ENCODE measurements at regions not wholly inside any gene's neighbourhood (a gene's known extent, or its start where the extent isn't known, plus 50 kb on each side); places are given as distances from the start of the nearest gene placed in this dataset.

DNA sequence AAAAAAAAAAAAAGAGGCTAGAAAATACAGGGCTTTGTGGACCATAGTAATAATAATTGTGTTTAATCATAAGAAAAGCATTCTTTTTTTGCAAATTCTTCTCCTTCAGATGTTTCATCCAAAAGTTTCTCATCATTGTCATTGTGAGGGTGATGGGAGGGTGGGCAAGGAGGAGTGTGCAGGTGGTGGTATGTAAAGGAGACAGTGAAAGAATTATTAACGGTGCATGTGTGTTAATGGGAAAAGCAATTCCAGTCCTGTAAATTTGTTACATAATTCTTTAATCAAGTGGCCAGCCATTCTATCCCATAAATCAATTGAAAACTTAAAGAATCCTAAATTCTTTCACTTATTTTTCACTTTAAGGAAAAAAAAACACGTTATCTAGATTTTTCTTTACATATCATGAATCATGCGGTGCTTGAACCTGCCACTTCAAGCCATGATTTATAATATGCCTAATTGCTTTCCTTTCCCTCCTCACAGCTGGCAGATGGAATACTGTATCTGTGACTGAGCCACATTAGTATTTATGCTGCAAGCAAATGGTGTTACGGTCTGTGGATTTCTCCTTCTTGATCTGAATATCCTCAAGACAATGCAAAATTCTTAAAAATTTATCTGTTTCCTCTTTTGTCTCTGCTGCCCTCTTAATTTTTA lies 318.5 kb downstream of the JRKL start:
- H3K27ac ChIP-seq: no peak overlapping the region
- no peaks in the 10 kb centered on the region for H3K79me2 ChIP-seq (ENCODE audit: low read depth)
- no peaks in the 10 kb centered on the region for H3K36me3 ChIP-seq (ENCODE audit: low read depth)
- no peaks in the 10 kb centered on the region for H3F3A ChIP-seq (ENCODE audit: insufficient read depth, low read depth)
- no peak for DNase-seq
- intact Hi-C loops (cut with micrococcal nuclease; ENCODE audit: unreplicated experiment): no loop called here
- no TSS peak for BruUV-seq (replicated peaks)
- no peak overlapping the region for H3K4me3 ChIP-seq
- TF ChIP-seq, protein P1, sequence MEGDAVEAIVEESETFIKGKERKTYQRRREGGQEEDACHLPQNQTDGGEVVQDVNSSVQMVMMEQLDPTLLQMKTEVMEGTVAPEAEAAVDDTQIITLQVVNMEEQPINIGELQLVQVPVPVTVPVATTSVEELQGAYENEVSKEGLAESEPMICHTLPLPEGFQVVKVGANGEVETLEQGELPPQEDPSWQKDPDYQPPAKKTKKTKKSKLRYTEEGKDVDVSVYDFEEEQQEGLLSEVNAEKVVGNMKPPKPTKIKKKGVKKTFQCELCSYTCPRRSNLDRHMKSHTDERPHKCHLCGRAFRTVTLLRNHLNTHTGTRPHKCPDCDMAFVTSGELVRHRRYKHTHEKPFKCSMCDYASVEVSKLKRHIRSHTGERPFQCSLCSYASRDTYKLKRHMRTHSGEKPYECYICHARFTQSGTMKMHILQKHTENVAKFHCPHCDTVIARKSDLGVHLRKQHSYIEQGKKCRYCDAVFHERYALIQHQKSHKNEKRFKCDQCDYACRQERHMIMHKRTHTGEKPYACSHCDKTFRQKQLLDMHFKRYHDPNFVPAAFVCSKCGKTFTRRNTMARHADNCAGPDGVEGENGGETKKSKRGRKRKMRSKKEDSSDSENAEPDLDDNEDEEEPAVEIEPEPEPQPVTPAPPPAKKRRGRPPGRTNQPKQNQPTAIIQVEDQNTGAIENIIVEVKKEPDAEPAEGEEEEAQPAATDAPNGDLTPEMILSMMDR (conservative IDR thresholded peaks at IDR 0.05): no peak
- no peak for TF ChIP-seq EZH2 (IDR thresholded peaks at IDR 0.05; ENCODE audit: low read depth)
- H3K9me2 ChIP-seq (ENCODE audit: insufficient read depth): no peaks in the 10 kb centered on the region
- ChIA-PET CTCF (no interaction called here), POLR2A (ENCODE audit: unreplicated experiment) (no interaction called here)
- no peak overlapping the region for H2AFZ ChIP-seq
- H3K4me2 ChIP-seq: no peak overlapping the region
- no peaks in the 10 kb centered on the region for H3K27me3 ChIP-seq (ENCODE audit: insufficient read depth, low read depth)
- no peaks in the 10 kb centered on the region for H4K20me1 ChIP-seq (ENCODE audit: insufficient read depth)
- H3K4me1 ChIP-seq (replicated peaks; ENCODE audit: insufficient read depth): no peaks in the 10 kb centered on the region
- no peaks in the 10 kb centered on the region for H3K9me3 ChIP-seq (ENCODE audit: insufficient read depth, low read depth)

DNA sequence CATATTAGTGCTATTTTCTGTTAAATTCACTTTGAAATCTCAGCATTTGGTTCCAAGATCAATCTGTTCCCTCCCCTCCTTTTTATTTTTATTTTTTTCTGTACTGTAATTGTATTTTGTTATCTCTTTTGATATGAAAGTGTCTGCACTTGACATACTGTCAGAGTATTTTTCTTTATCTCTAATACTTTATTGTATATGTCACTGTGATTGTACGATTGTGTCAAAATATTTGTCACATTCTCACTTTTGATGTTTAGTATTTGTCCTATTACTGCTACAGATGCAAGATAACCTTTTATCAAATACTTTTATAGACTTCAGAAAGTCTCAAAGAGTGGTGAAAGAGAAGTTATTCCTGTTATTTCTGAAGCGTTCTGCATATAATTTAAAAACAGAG lies 323.5 kb downstream of the JRKL start:
- no peak overlapping the region for H3K27ac ChIP-seq
- H3K4me3 ChIP-seq: no peak overlapping the region
- no peaks in the 10 kb centered on the region for H3K9me3 ChIP-seq (ENCODE audit: insufficient read depth, low read depth)
- H3K27me3 ChIP-seq (ENCODE audit: insufficient read depth, low read depth): no peaks in the 10 kb centered on the region
- no peaks in the 10 kb centered on the region for H3K79me2 ChIP-seq (ENCODE audit: low read depth)
- no peaks in the 10 kb centered on the region for H4K20me1 ChIP-seq (ENCODE audit: insufficient read depth)
- H3K9me2 ChIP-seq (ENCODE audit: insufficient read depth): no peaks in the 10 kb centered on the region
- TF ChIP-seq EZH2 (IDR thresholded peaks at IDR 0.05; ENCODE audit: low read depth): no peak
- TF ChIP-seq, protein P1 (conservative IDR thresholded peaks at IDR 0.05): no peak
- no peaks in the 10 kb centered on the region for H3K36me3 ChIP-seq (ENCODE audit: low read depth)
- ChIA-PET CTCF (no interaction called here), POLR2A (ENCODE audit: unreplicated experiment) (no interaction called here)
- no peak overlapping the region for H3K4me2 ChIP-seq
- intact Hi-C loops (cut with micrococcal nuclease; ENCODE audit: unreplicated experiment): no loop called here
- no peaks in the 10 kb centered on the region for H3K4me1 ChIP-seq (replicated peaks; ENCODE audit: insufficient read depth)
- no peak overlapping the region; the same call in 1 of the 2 replicates for H2AFZ ChIP-seq
- DNase-seq: no peak
- no TSS peak for BruUV-seq (replicated peaks)
- H3F3A ChIP-seq (ENCODE audit: insufficient read depth, low read depth): no peaks in the 10 kb centered on the region

DNA sequence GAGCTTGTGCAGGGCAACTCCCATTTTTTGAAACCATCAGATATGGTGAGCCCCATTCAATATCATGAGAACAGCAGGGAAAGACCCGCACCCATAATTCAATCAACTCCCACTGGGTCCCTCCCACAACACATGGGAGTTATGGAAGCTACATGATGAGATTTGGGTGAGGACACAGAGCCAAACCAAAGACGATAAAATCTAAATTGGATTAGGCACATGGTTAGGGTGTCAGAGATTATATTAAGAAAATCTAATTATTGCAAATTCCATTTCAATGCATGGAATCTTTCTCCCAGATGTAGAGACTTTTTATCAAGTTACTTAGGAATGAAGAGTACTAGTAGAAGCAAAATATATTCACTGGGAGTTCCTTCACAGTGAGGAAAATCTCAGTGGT lies 324.9 kb downstream of the JRKL start:
- ChIA-PET POLR2A (ENCODE audit: unreplicated experiment) (no interaction called here), CTCF (no interaction called here)
- DNase-seq: no peak
- Histone ChIP-seq H3K79me2 (ENCODE audit: low read depth) (no peaks in the 10 kb centered on the region), H3K4me1 (replicated peaks; ENCODE audit: insufficient read depth) (no peaks in the 10 kb centered on the region), H3K4me2 (no peak overlapping the region), H3K36me3 (ENCODE audit: low read depth) (no peaks in the 10 kb centered on the region), H4K20me1 (ENCODE audit: insufficient read depth) (no peaks in the 10 kb centered on the region), H3K27me3 (ENCODE audit: insufficient read depth, low read depth) (no peaks in the 10 kb centered on the region), H3K27ac (no peak overlapping the region), H2AFZ (no peak overlapping the region), H3F3A (ENCODE audit: insufficient read depth, low read depth) (no peaks in the 10 kb centered on the region), H3K4me3 (no peak overlapping the region), H3K9me3 (ENCODE audit: insufficient read depth, low read depth) (no peaks in the 10 kb centered on the region), H3K9me2 (ENCODE audit: insufficient read depth) (no peaks in the 10 kb centered on the region)
- TF ChIP-seq, protein P1 (conservative IDR thresholded peaks at IDR 0.05): no peak
- no peak for TF ChIP-seq EZH2 (IDR thresholded peaks at IDR 0.05; ENCODE audit: low read depth)
- intact Hi-C loops (cut with micrococcal nuclease; ENCODE audit: unreplicated experiment): no loop called here
- no TSS peak for BruUV-seq (replicated peaks)

All from PC-9 (cell line).